ENCODE measurements at regions not wholly inside any gene's neighbourhood (a gene's known extent, or its start where the extent isn't known, plus 50 kb on each side); places are given as distances from the start of the nearest gene placed in this dataset.
"Not testable (repeated sequence)": the region's sequence is repeated elsewhere in the genome, so short reads cannot be mapped to it uniquely, and the experiment has no call there.

- 88 to 89% methylated on average over 3 to 4 of the region's 4 CpGs for WGBS, 2 experiments
Observed at GRCh38 chr15:38626443-38627050, 61.9 kb upstream of the RASGRP1 start.

GRCh38 chr15:38627689-38628277, 63.2 kb upstream of the RASGRP1 start:
- no peak overlapping the region for H3K4me3 ChIP-seq (ENCODE audit: insufficient read depth, low read depth, low read length)
- no peak overlapping the region for H3K27ac ChIP-seq (ENCODE audit: insufficient read depth, low read depth, low read length, poor library complexity, severe bottlenecking)
- no peaks in the 10 kb centered on the region for H3K4me1 ChIP-seq (ENCODE audit: control insufficient read depth, insufficient read depth, low read length)
- no peaks in the 10 kb centered on the region for H3K9me3 ChIP-seq (ENCODE audit: control insufficient read depth, low read length)
- H3K36me3 ChIP-seq (ENCODE audit: control insufficient read depth, insufficient read depth, low read length): no peaks in the 10 kb centered on the region
- H3K27me3 ChIP-seq (ENCODE audit: control insufficient read depth, insufficient read depth, low read length, poor library complexity, severe bottlenecking): no peaks in the 10 kb centered on the region
- WGBS, 2 experiments: 92 to 93% methylated on average over 12 of the region's 12 CpGs

More at GRCh38 chr15:38626443-38627050, 61.9 kb upstream of the RASGRP1 start:
- Histone ChIP-seq H3K9me3 (ENCODE audit: control insufficient read depth, low read length) (no peaks in the 10 kb centered on the region), H3K4me3 (ENCODE audit: insufficient read depth, low read depth, low read length) (no peak overlapping the region), H3K4me1 (ENCODE audit: control insufficient read depth, insufficient read depth, low read length) (no peaks in the 10 kb centered on the region), H3K36me3 (ENCODE audit: control insufficient read depth, insufficient read depth, low read length) (no peaks in the 10 kb centered on the region), H3K27me3 (ENCODE audit: control insufficient read depth, insufficient read depth, low read length, poor library complexity, severe bottlenecking) (no peaks in the 10 kb centered on the region), H3K27ac (ENCODE audit: insufficient read depth, low read depth, low read length, poor library complexity, severe bottlenecking) (no peak overlapping the region)

- H3K4me3 ChIP-seq (ENCODE audit: insufficient read depth, low read depth, low read length): no peak overlapping the region
Observed at GRCh38 chr15:38631119-38632075, 66.8 kb upstream of the RASGRP1 start.

GRCh38 chr15:38635170-38635569, 70.6 kb upstream of the RASGRP1 start:
- peaks cover 10% of the 10 kb centered on the region for H3K4me1 ChIP-seq (ENCODE audit: control insufficient read depth, insufficient read depth, low read length)
- WGBS, 2 experiments: 25 to 35% methylated on average over 2 of the region's 2 CpGs
- H3K9me3 ChIP-seq (ENCODE audit: control insufficient read depth, low read length): no peaks in the 10 kb centered on the region
- H3K4me3 ChIP-seq (ENCODE audit: insufficient read depth, low read depth, low read length): no peak overlapping the region
- H3K36me3 ChIP-seq (ENCODE audit: control insufficient read depth, insufficient read depth, low read length): no peaks in the 10 kb centered on the region
- no peaks in the 10 kb centered on the region for H3K27me3 ChIP-seq (ENCODE audit: control insufficient read depth, insufficient read depth, low read length, poor library complexity, severe bottlenecking)
- H3K27ac ChIP-seq (ENCODE audit: insufficient read depth, low read depth, low read length, poor library complexity, severe bottlenecking): no peak overlapping the region

More at GRCh38 chr15:38631119-38632075, 66.8 kb upstream of the RASGRP1 start:
- peaks cover 10% of the 10 kb centered on the region for H3K4me1 ChIP-seq (ENCODE audit: control insufficient read depth, insufficient read depth, low read length)
- H3K36me3 ChIP-seq (ENCODE audit: control insufficient read depth, insufficient read depth, low read length): no peaks in the 10 kb centered on the region
- no peak overlapping the region for H3K27ac ChIP-seq (ENCODE audit: insufficient read depth, low read depth, low read length, poor library complexity, severe bottlenecking)
- H3K9me3 ChIP-seq (ENCODE audit: control insufficient read depth, low read length): no peaks in the 10 kb centered on the region
- WGBS, 2 experiments: 78 to 83% methylated on average over 5 of the region's 5 CpGs
- H3K27me3 ChIP-seq (ENCODE audit: control insufficient read depth, insufficient read depth, low read length, poor library complexity, severe bottlenecking): no peaks in the 10 kb centered on the region

- H3K36me3 ChIP-seq (ENCODE audit: control insufficient read depth, insufficient read depth, low read length): no peaks in the 10 kb centered on the region
- H3K9me3 ChIP-seq (ENCODE audit: control insufficient read depth, low read length): no peaks in the 10 kb centered on the region
- 90 to 91% methylated on average over 4 of the region's 4 CpGs for WGBS, 2 experiments
Observed at GRCh38 chr15:38636597-38636996, 72.0 kb upstream of the RASGRP1 start.

GRCh38 chr15:38638126-38638525, 73.5 kb upstream of the RASGRP1 start:
- H3K27ac ChIP-seq (ENCODE audit: insufficient read depth, low read depth, low read length, poor library complexity, severe bottlenecking): no peak overlapping the region
- H3K27me3 ChIP-seq (ENCODE audit: control insufficient read depth, insufficient read depth, low read length, poor library complexity, severe bottlenecking): no peaks in the 10 kb centered on the region
- no peak overlapping the region for H3K4me3 ChIP-seq (ENCODE audit: insufficient read depth, low read depth, low read length)
- peaks cover 10% of the 10 kb centered on the region for H3K4me1 ChIP-seq (ENCODE audit: control insufficient read depth, insufficient read depth, low read length)
- no peaks in the 10 kb centered on the region for H3K36me3 ChIP-seq (ENCODE audit: control insufficient read depth, insufficient read depth, low read length)
- WGBS, 2 experiments: 97 to 98% methylated on average over 2 of the region's 2 CpGs
- no peaks in the 10 kb centered on the region for H3K9me3 ChIP-seq (ENCODE audit: control insufficient read depth, low read length)

More at GRCh38 chr15:38636597-38636996, 72.0 kb upstream of the RASGRP1 start:
- no peak overlapping the region for H3K27ac ChIP-seq (ENCODE audit: insufficient read depth, low read depth, low read length, poor library complexity, severe bottlenecking)
- H3K27me3 ChIP-seq (ENCODE audit: control insufficient read depth, insufficient read depth, low read length, poor library complexity, severe bottlenecking): no peaks in the 10 kb centered on the region
- no peak overlapping the region for H3K4me3 ChIP-seq (ENCODE audit: insufficient read depth, low read depth, low read length)
- peaks cover 10% of the 10 kb centered on the region for H3K4me1 ChIP-seq (ENCODE audit: control insufficient read depth, insufficient read depth, low read length)

GRCh38 chr15:38638811-38639210, 74.2 kb upstream of the RASGRP1 start:
- peaks cover 10% of the 10 kb centered on the region for H3K4me1 ChIP-seq (ENCODE audit: control insufficient read depth, insufficient read depth, low read length)
- no peaks in the 10 kb centered on the region for H3K9me3 ChIP-seq (ENCODE audit: control insufficient read depth, low read length)
- no peaks in the 10 kb centered on the region for H3K36me3 ChIP-seq (ENCODE audit: control insufficient read depth, insufficient read depth, low read length)
- no peak overlapping the region for H3K27ac ChIP-seq (ENCODE audit: insufficient read depth, low read depth, low read length, poor library complexity, severe bottlenecking)
- H3K27me3 ChIP-seq (ENCODE audit: control insufficient read depth, insufficient read depth, low read length, poor library complexity, severe bottlenecking): no peaks in the 10 kb centered on the region
- H3K4me3 ChIP-seq (ENCODE audit: insufficient read depth, low read depth, low read length): no peak overlapping the region
- WGBS, 2 experiments: 94 to 97% methylated on average over 4 of the region's 4 CpGs

GRCh38 chr15:38642689-38643270, 78.2 kb upstream of the RASGRP1 start:
- Histone ChIP-seq H3K4me1 (ENCODE audit: control insufficient read depth, insufficient read depth, low read length) (no peaks in the 10 kb centered on the region), H3K27ac (ENCODE audit: insufficient read depth, low read depth, low read length, poor library complexity, severe bottlenecking) (no peak overlapping the region), H3K4me3 (ENCODE audit: insufficient read depth, low read depth, low read length) (no peak overlapping the region), H3K27me3 (ENCODE audit: control insufficient read depth, insufficient read depth, low read length, poor library complexity, severe bottlenecking) (no peaks in the 10 kb centered on the region), H3K36me3 (ENCODE audit: control insufficient read depth, insufficient read depth, low read length) (no peaks in the 10 kb centered on the region), H3K9me3 (ENCODE audit: control insufficient read depth, low read length) (no peaks in the 10 kb centered on the region)
- 67 to 82% methylated on average over 3 of the region's 3 CpGs for WGBS, 2 experiments

GRCh38 chr15:38644353-38644752, 79.7 kb upstream of the RASGRP1 start:
- not testable (repeated sequence) for H3K36me3 ChIP-seq (ENCODE audit: control insufficient read depth, insufficient read depth, low read length); H3K27ac ChIP-seq (ENCODE audit: insufficient read depth, low read depth, low read length, poor library complexity, severe bottlenecking); H3K4me1 ChIP-seq (ENCODE audit: control insufficient read depth, insufficient read depth, low read length); H3K4me3 ChIP-seq (ENCODE audit: insufficient read depth, low read depth, low read length); H3K9me3 ChIP-seq (ENCODE audit: control insufficient read depth, low read length); H3K27me3 ChIP-seq (ENCODE audit: control insufficient read depth, insufficient read depth, low read length, poor library complexity, severe bottlenecking)
- 91 to 97% methylated on average over 3 of the region's 3 CpGs for WGBS, 2 experiments

GRCh38 chr15:38646716-38647115, 82.1 kb upstream of the RASGRP1 start:
- WGBS, 2 experiments: 92 to 94% methylated on average over 3 of the region's 3 CpGs
- no peak overlapping the region for H3K27ac ChIP-seq (ENCODE audit: insufficient read depth, low read depth, low read length, poor library complexity, severe bottlenecking)
- H3K36me3 ChIP-seq (ENCODE audit: control insufficient read depth, insufficient read depth, low read length): no peaks in the 10 kb centered on the region
- H3K4me1 ChIP-seq (ENCODE audit: control insufficient read depth, insufficient read depth, low read length): peaks cover 5% of the 10 kb centered on the region
- no peaks in the 10 kb centered on the region for H3K9me3 ChIP-seq (ENCODE audit: control insufficient read depth, low read length)
- H3K27me3 ChIP-seq (ENCODE audit: control insufficient read depth, insufficient read depth, low read length, poor library complexity, severe bottlenecking): no peaks in the 10 kb centered on the region
- H3K4me3 ChIP-seq (ENCODE audit: insufficient read depth, low read depth, low read length): no peak overlapping the region
